T follicular helper cell (primary cell): ENCODE measurements at regions not wholly inside any gene's neighbourhood (a gene's known extent, or its start where the extent isn't known, plus 50 kb on each side); places are given as distances from the start of the nearest gene placed in this dataset.
"Not testable (repeated sequence)": the region's sequence is repeated elsewhere in the genome, so short reads cannot be mapped to it uniquely, and the experiment has no call there.

Source experiments
- DNase-seq: peaks from one replicate; pipeline ENCODE4 v3.0.0-alpha.2; 2020; ENCODE audit warnings: low read depth

- no peak for DNase-seq
Measured at GRCh38 chr2:194946826-194947225, 710.2 kb upstream of the SLC39A10 start.

GRCh38 chr2:194938066-194938465, 719.0 kb upstream of the SLC39A10 start:
- DNase-seq, result no peak

GRCh38 chr2:194927489-194927888, 729.5 kb upstream of the SLC39A10 start:
- DNase-seq, result no peak

GRCh38 chr2:194926873-194927272, 730.2 kb upstream of the SLC39A10 start:
- DNase-seq, result no peak

- DNase-seq, result no peak
Measured at GRCh38 chr2:194925742-194926141, 731.3 kb upstream of the SLC39A10 start.

GRCh38 chr2:194917519-194917918, 739.5 kb upstream of the SLC39A10 start:
- DNase-seq, result no peak

- DNase-seq, result no peak
Measured at GRCh38 chr2:194915485-194915884, 741.5 kb upstream of the SLC39A10 start.

- DNase-seq, result no peak
Measured at GRCh38 chr2:194907569-194907968, 749.5 kb upstream of the SLC39A10 start.

GRCh38 chr2:194896871-194897270, 760.2 kb upstream of the SLC39A10 start:
- DNase-seq, result no peak

- no peak for DNase-seq
Measured at GRCh38 chr2:194883711-194884110, 773.3 kb upstream of the SLC39A10 start.

GRCh38 chr2:194870974-194871535, 786.0 kb upstream of the SLC39A10 start:
- DNase-seq, result no peak

- DNase-seq, result no peak
Measured at GRCh38 chr2:194867328-194867727, 789.7 kb upstream of the SLC39A10 start.

GRCh38 chr2:194854941-194855340, 802.1 kb upstream of the SLC39A10 start:
- no peak for DNase-seq

GRCh38 chr2:194842871-194843270, 814.2 kb upstream of the SLC39A10 start:
- no peak for DNase-seq

GRCh38 chr2:194834371-194834770, 822.7 kb upstream of the SLC39A10 start:
- DNase-seq, result not testable (repeated sequence)

GRCh38 chr2:194826241-194826640, 830.8 kb upstream of the SLC39A10 start:
- DNase-seq, result no peak

GRCh38 chr2:194824450-194824849, 832.6 kb upstream of the SLC39A10 start:
- DNase-seq, result no peak

GRCh38 chr2:194822657-194823056, 834.4 kb upstream of the SLC39A10 start:
- no peak for DNase-seq

GRCh38 chr2:194822097-194822496, 834.9 kb upstream of the SLC39A10 start:
- no peak for DNase-seq

GRCh38 chr2:194819367-194819766, 837.7 kb upstream of the SLC39A10 start:
- no peak for DNase-seq

- no peak for DNase-seq
Measured at GRCh38 chr2:194815475-194815874, 841.6 kb upstream of the SLC39A10 start.

- DNase-seq, result no peak
Measured at GRCh38 chr2:194802589-194802988, 854.4 kb upstream of the SLC39A10 start.

- not testable (repeated sequence) for DNase-seq
Measured at GRCh38 chr2:194787071-194787470, 870.0 kb upstream of the SLC39A10 start.

GRCh38 chr2:194771394-194771793, 885.6 kb upstream of the SLC39A10 start:
- not testable (repeated sequence) for DNase-seq

GRCh38 chr2:194769030-194769429, 888.0 kb upstream of the SLC39A10 start:
- no peak for DNase-seq
